Posterior cingulate gyrus (tissue), 11 donors: ENCODE measurements at regions not wholly inside any gene's neighbourhood (a gene's known extent, or its start where the extent isn't known, plus 50 kb on each side); places are given as distances from the start of the nearest gene placed in this dataset.

Experiments used
- DNase-seq, 10 donors: peaks; one replicate each; pipeline versions ENCODE4 v3.0.0 to v3.0.0-alpha.2; 2020 to 2021; ENCODE audit warnings: mixed read lengths in 3 of 10
- intact Hi-C: fragments of 100-400 bp; cut with DNase I; formaldehyde crosslinking; loops from one replicate; pipeline ENCODE4 v1.15.1; 2023

- intact Hi-C loops, result no loop called here
- DNase-seq, result no peak
These were observed 55.6 kb upstream of the DLG1 start for GRCh38 chr3:197353867-197354567.

GRCh38 chr3:197353001-197353866 lies 54.8 kb upstream of the DLG1 start:
- intact Hi-C loops, result no loop called here
- no peak for DNase-seq

- DNase-seq, result no peak
- intact Hi-C loops, result no loop called here
These were observed 54.0 kb upstream of the DLG1 start for GRCh38 chr3:197352382-197352781.

GRCh38 chr3:197350446-197350845 lies 52.0 kb upstream of the DLG1 start:
- intact Hi-C loops, result no loop called here
- no peak for DNase-seq

GRCh38 chr3:197349368-197349767 lies 51.0 kb upstream of the DLG1 start:
- intact Hi-C loops, result no loop called here
- no peak for DNase-seq
